ENCODE measurements at regions not wholly inside any gene's neighbourhood (a gene's known extent, or its start where the extent isn't known, plus 50 kb on each side); places are given as distances from the start of the nearest gene placed in this dataset.

GRCh38 chr5:174217527-174217926 is 172.0 kb downstream of the NSG2 start:
- no peak for TF ChIP-seq CTCF (IDR thresholded peaks at IDR 0.05; ENCODE audit: extremely low read depth, insufficient read depth, missing control alignments)
- in situ Hi-C loops (cut with MboI; ENCODE audit: low pct_unique_long_range_greater_than_20kb, low sequenced_read_pairs, unreplicated experiment) = no loop called here
- no peak for DNase-seq (ENCODE audit: low spot score)

GRCh38 chr5:174218162-174218561 is 172.7 kb downstream of the NSG2 start:
- no peak for TF ChIP-seq CTCF (IDR thresholded peaks at IDR 0.05; ENCODE audit: extremely low read depth, insufficient read depth, missing control alignments)
- in situ Hi-C loops (cut with MboI; ENCODE audit: low pct_unique_long_range_greater_than_20kb, low sequenced_read_pairs, unreplicated experiment) = no loop called here
- DNase-seq (ENCODE audit: low spot score) = no peak

- DNase-seq (ENCODE audit: low spot score) = no peak
- in situ Hi-C loops (cut with MboI; ENCODE audit: low pct_unique_long_range_greater_than_20kb, low sequenced_read_pairs, unreplicated experiment) = no loop called here
These were observed 174.9 kb downstream of the NSG2 start for GRCh38 chr5:174220417-174220816.

GRCh38 chr5:174221436-174221835 is 175.9 kb downstream of the NSG2 start:
- TF ChIP-seq CTCF (IDR thresholded peaks at IDR 0.05; ENCODE audit: extremely low read depth, insufficient read depth, missing control alignments) = no peak
- no peak for DNase-seq (ENCODE audit: low spot score)
- in situ Hi-C loops (cut with MboI; ENCODE audit: low pct_unique_long_range_greater_than_20kb, low sequenced_read_pairs, unreplicated experiment) = no loop called here

More at GRCh38 chr5:174220417-174220816, 174.9 kb downstream of the NSG2 start:
- TF ChIP-seq CTCF (IDR thresholded peaks at IDR 0.05; ENCODE audit: extremely low read depth, insufficient read depth, missing control alignments) = no peak

GRCh38 chr5:174221946-174222345 is 176.4 kb downstream of the NSG2 start:
- TF ChIP-seq CTCF (IDR thresholded peaks at IDR 0.05; ENCODE audit: extremely low read depth, insufficient read depth, missing control alignments) = no peak
- no peak for DNase-seq (ENCODE audit: low spot score)
- in situ Hi-C loops (cut with MboI; ENCODE audit: low pct_unique_long_range_greater_than_20kb, low sequenced_read_pairs, unreplicated experiment) = no loop called here

- TF ChIP-seq CTCF (IDR thresholded peaks at IDR 0.05; ENCODE audit: extremely low read depth, insufficient read depth, missing control alignments) = no peak
- in situ Hi-C loops (cut with MboI; ENCODE audit: low pct_unique_long_range_greater_than_20kb, low sequenced_read_pairs, unreplicated experiment) = no loop called here
- no peak for DNase-seq (ENCODE audit: low spot score)
These were observed 177.4 kb downstream of the NSG2 start for GRCh38 chr5:174222891-174223290.

GRCh38 chr5:174223355-174223754 is 177.8 kb downstream of the NSG2 start:
- no peak for DNase-seq (ENCODE audit: low spot score)
- in situ Hi-C loops (cut with MboI; ENCODE audit: low pct_unique_long_range_greater_than_20kb, low sequenced_read_pairs, unreplicated experiment) = no loop called here
- TF ChIP-seq CTCF (IDR thresholded peaks at IDR 0.05; ENCODE audit: extremely low read depth, insufficient read depth, missing control alignments) = no peak
